Upper lobe of left lung (tissue), 4 donors: ENCODE measurements at regions not wholly inside any gene's neighbourhood (a gene's known extent, or its start where the extent isn't known, plus 50 kb on each side); places are given as distances from the start of the nearest gene placed in this dataset.

Source experiments
- EP300 ChIP-seq, 4 donors: sonication (generic); formaldehyde crosslinking; IDR thresholded peaks; one replicate each; pipeline ENCODE4 v1.5.1; 2017; ENCODE audit warnings: antibody characterized with exemption in 4 of 4, control low read depth in 2 of 4
- POLR2A ChIP-seq, 4 donors: fragments of 450-650 bp; IDR thresholded peaks; one replicate each; pipeline ENCODE4 v1.5.1; 2016 to 2017; ENCODE audit warnings: antibody characterized with exemption in 4 of 4, mild to moderate bottlenecking in 2 of 4
- TF ChIP-seq, protein P1 (sequence below), 6 experiments: fragments of 450-650 bp in 4 of 6; fragments of 200-600 bp in 2 of 6; sonication (generic) in 2 of 6; IDR thresholded peaks; one replicate each; pipeline ENCODE4 v1.5.1; 2016 to 2019; ENCODE audit warnings: antibody characterized with exemption in 6 of 6

GRCh38 chr12:114136631-114137030 is 170.5 kb upstream of the RBM19 start:
- TF ChIP-seq, protein P1, sequence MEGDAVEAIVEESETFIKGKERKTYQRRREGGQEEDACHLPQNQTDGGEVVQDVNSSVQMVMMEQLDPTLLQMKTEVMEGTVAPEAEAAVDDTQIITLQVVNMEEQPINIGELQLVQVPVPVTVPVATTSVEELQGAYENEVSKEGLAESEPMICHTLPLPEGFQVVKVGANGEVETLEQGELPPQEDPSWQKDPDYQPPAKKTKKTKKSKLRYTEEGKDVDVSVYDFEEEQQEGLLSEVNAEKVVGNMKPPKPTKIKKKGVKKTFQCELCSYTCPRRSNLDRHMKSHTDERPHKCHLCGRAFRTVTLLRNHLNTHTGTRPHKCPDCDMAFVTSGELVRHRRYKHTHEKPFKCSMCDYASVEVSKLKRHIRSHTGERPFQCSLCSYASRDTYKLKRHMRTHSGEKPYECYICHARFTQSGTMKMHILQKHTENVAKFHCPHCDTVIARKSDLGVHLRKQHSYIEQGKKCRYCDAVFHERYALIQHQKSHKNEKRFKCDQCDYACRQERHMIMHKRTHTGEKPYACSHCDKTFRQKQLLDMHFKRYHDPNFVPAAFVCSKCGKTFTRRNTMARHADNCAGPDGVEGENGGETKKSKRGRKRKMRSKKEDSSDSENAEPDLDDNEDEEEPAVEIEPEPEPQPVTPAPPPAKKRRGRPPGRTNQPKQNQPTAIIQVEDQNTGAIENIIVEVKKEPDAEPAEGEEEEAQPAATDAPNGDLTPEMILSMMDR (IDR thresholded peaks at IDR 0.05): no peak
- TF ChIP-seq POLR2A (IDR thresholded peaks at IDR 0.05) (no peak), EP300 (IDR thresholded peaks at IDR 0.05) (no peak)
